GM20431 (cell line): ENCODE measurements at regions not wholly inside any gene's neighbourhood (a gene's known extent, or its start where the extent isn't known, plus 50 kb on each side); places are given as distances from the start of the nearest gene placed in this dataset.

Source experiments
- in situ Hi-C: fragments of 300-500 bp; cut with MseI, MboI; formaldehyde crosslinking; loops from one replicate; pipeline ENCODE4 v1.15.0; 2020; ENCODE audit warnings: low sequenced_read_pairs; ENCODE audit not compliant: unreplicated experiment

- in situ Hi-C loops = no loop called here
Observed at GRCh38 chr13:47408546-47409319, 511.9 kb upstream of the HTR2A start.

- in situ Hi-C loops = no loop called here
Observed at GRCh38 chr13:47407808-47408207, 511.0 kb upstream of the HTR2A start.

- in situ Hi-C loops = no loop called here
Observed at GRCh38 chr13:47399599-47399998, 502.7 kb upstream of the HTR2A start.

GRCh38 chr13:47397739-47398138 is 500.9 kb upstream of the HTR2A start:
- in situ Hi-C loops = no loop called here

- in situ Hi-C loops = no loop called here
Observed at GRCh38 chr13:47396915-47397314, 500.1 kb upstream of the HTR2A start.

- in situ Hi-C loops = no loop called here
Observed at GRCh38 chr13:47374741-47375140, 477.9 kb upstream of the HTR2A start.

GRCh38 chr13:47372751-47373150 is 475.9 kb upstream of the HTR2A start:
- in situ Hi-C loops = no loop called here

GRCh38 chr13:47351798-47352197 is 454.9 kb upstream of the HTR2A start:
- in situ Hi-C loops = no loop called here

- in situ Hi-C loops = no loop called here
Observed at GRCh38 chr13:47350334-47351124, 453.7 kb upstream of the HTR2A start.

GRCh38 chr13:47349211-47349610 is 452.4 kb upstream of the HTR2A start:
- in situ Hi-C loops = no loop called here

- in situ Hi-C loops = no loop called here
Observed at GRCh38 chr13:47337781-47338507, 441.1 kb upstream of the HTR2A start.

- in situ Hi-C loops = no loop called here
Observed at GRCh38 chr13:47334173-47334572, 437.3 kb upstream of the HTR2A start.

GRCh38 chr13:47332149-47332548 is 435.3 kb upstream of the HTR2A start:
- in situ Hi-C loops = no loop called here

GRCh38 chr13:47330031-47330430 is 433.2 kb upstream of the HTR2A start:
- in situ Hi-C loops = no loop called here

GRCh38 chr13:47327861-47328260 is 431.0 kb upstream of the HTR2A start:
- in situ Hi-C loops = no loop called here

GRCh38 chr13:47326061-47326460 is 429.2 kb upstream of the HTR2A start:
- in situ Hi-C loops = no loop called here

- in situ Hi-C loops = no loop called here
Observed at GRCh38 chr13:47317356-47317755, 420.5 kb upstream of the HTR2A start.

GRCh38 chr13:47310401-47310800 is 413.5 kb upstream of the HTR2A start:
- in situ Hi-C loops = no loop called here

- in situ Hi-C loops = no loop called here
Observed at GRCh38 chr13:47306991-47307390, 410.1 kb upstream of the HTR2A start.

GRCh38 chr13:47303626-47304025 is 406.8 kb upstream of the HTR2A start:
- in situ Hi-C loops = no loop called here

- in situ Hi-C loops = no loop called here
Observed at GRCh38 chr13:47299304-47299703, 402.5 kb upstream of the HTR2A start.
